SK-N-SH treated with all-trans-retinoic acid at 6 μM for 48 hours (cell line): ENCODE measurements at regions not wholly inside any gene's neighbourhood (a gene's known extent, or its start where the extent isn't known, plus 50 kb on each side); places are given as distances from the start of the nearest gene placed in this dataset.

ENCODE experiments used
- ATAC-seq: fragments of 200-7000 bp; cut with Tn5 transposase; 3 replicates; pipeline ENCODE4 v1.9.1; 2020; ENCODE audit warnings: mild to moderate bottlenecking, moderate library complexity
- ARNTL ChIP-seq: fragments of 450-650 bp; formaldehyde crosslinking; IDR thresholded peaks from 2 replicates; pipeline ENCODE4 v1.5.0; 2020; ENCODE audit warnings: low read depth, mild to moderate bottlenecking, moderate library complexity, borderline replicate concordance
- BACH2 ChIP-seq: fragments of 250-450 bp; sonication (Bioruptor Pico); IDR thresholded peaks from 2 replicates; pipeline ENCODE4 v1.9.0; 2021; ENCODE audit warnings: mild to moderate bottlenecking, borderline replicate concordance
- CREB5 ChIP-seq: fragments of 250-450 bp; sonication (Bioruptor Pico); IDR thresholded peaks from 2 replicates; pipeline ENCODE4 v1.5.1; 2020; ENCODE audit warnings: low read depth, mild to moderate bottlenecking, moderate library complexity
- CSDC2 ChIP-seq: fragments of 250-450 bp; sonication (Bioruptor Pico); IDR thresholded peaks from 2 replicates; pipeline ENCODE4 v1.5.0; 2020; ENCODE audit warnings: mild to moderate bottlenecking, moderate library complexity
- CSRNP3 ChIP-seq: fragments of 250-450 bp; sonication (Bioruptor Pico); IDR thresholded peaks from 2 replicates; pipeline ENCODE4 v1.5.1; 2021; ENCODE audit warnings: mild to moderate bottlenecking, moderate library complexity
- ESRRG ChIP-seq: fragments of 250-450 bp; sonication (Bioruptor Pico); IDR thresholded peaks from 2 replicates; pipeline ENCODE4 v1.6.1; 2021; ENCODE audit warnings: mild to moderate bottlenecking
- GLIS3 ChIP-seq: fragments of 250-450 bp; sonication (Bioruptor Pico); IDR thresholded peaks from 2 replicates; pipeline ENCODE4 v1.5.0; 2020; ENCODE audit warnings: mild to moderate bottlenecking, moderate library complexity
- OSR1 ChIP-seq: fragments of 250-450 bp; sonication (Bioruptor Pico); IDR thresholded peaks from 2 replicates; pipeline ENCODE4 v1.8.0; 2022; ENCODE audit warnings: moderate library complexity, mild to moderate bottlenecking, inconsistent platforms
- PATZ1 ChIP-seq: fragments of 250-450 bp; sonication (Bioruptor Pico); IDR thresholded peaks from 2 replicates; pipeline ENCODE4 v1.8.0; 2020; ENCODE audit warnings: mild to moderate bottlenecking, moderate library complexity, borderline replicate concordance
- POU6F1 ChIP-seq: fragments of 250-450 bp; sonication (Bioruptor Pico); IDR thresholded peaks from 2 replicates; pipeline ENCODE4 v1.8.0; 2021; ENCODE audit warnings: low read depth, mild to moderate bottlenecking, moderate library complexity, borderline replicate concordance
- PPARA ChIP-seq: fragments of 250-450 bp; sonication (Bioruptor Pico); IDR thresholded peaks from 2 replicates; pipeline ENCODE4 v1.5.0; 2020; ENCODE audit warnings: mild to moderate bottlenecking, borderline replicate concordance
- RARB ChIP-seq: fragments of 250-450 bp; sonication (Bioruptor Pico); IDR thresholded peaks from 2 replicates; pipeline ENCODE4 v1.8.0; 2021; ENCODE audit warnings: mild to moderate bottlenecking, moderate library complexity
- SNAI2 ChIP-seq: fragments of 250-450 bp; sonication (Bioruptor Pico); IDR thresholded peaks from 2 replicates; pipeline ENCODE4 v1.5.0; 2020; ENCODE audit warnings: mild to moderate bottlenecking, moderate library complexity
- TCF4 ChIP-seq: fragments of 250-450 bp; sonication (Bioruptor Pico); IDR thresholded peaks from 2 replicates; pipeline ENCODE4 v1.8.0; 2021; ENCODE audit warnings: mild to moderate bottlenecking, moderate library complexity, borderline replicate concordance
- TOX ChIP-seq: fragments of 250-450 bp; sonication (Bioruptor Pico); IDR thresholded peaks from 2 replicates; pipeline ENCODE4 v1.8.0; 2021; ENCODE audit warnings: mild to moderate bottlenecking, moderate library complexity, borderline replicate concordance
- ZC3H10 ChIP-seq: fragments of 250-450 bp; sonication (Bioruptor Pico); IDR thresholded peaks from 2 replicates; pipeline ENCODE4 v1.5.1; 2021; ENCODE audit warnings: mild to moderate bottlenecking, moderate library complexity
- ZFP3 ChIP-seq: fragments of 250-450 bp; sonication (Bioruptor Pico); IDR thresholded peaks from 2 replicates; pipeline ENCODE4 v1.5.0; 2020; ENCODE audit warnings: mild to moderate bottlenecking, moderate library complexity
- ZFP30 ChIP-seq: fragments of 450-650 bp; formaldehyde crosslinking; IDR thresholded peaks from 2 replicates; pipeline ENCODE4 v1.5.0; 2022; ENCODE audit warnings: mild to moderate bottlenecking, moderate library complexity
- ZNF565 ChIP-seq: fragments of 450-650 bp; formaldehyde crosslinking; conservative IDR thresholded peaks from 2 replicates; pipeline ENCODE4 v1.5.0; 2020; ENCODE audit warnings: low read depth, mild to moderate bottlenecking, moderate library complexity
- ZNF70 ChIP-seq: fragments of 450-650 bp; formaldehyde crosslinking; IDR thresholded peaks from 2 replicates; pipeline ENCODE4 v1.5.0; 2020; ENCODE audit warnings: mild to moderate bottlenecking, moderate library complexity
- TF ChIP-seq, protein P1 (sequence below): fragments of 250-450 bp; sonication (Bioruptor Pico); IDR thresholded peaks from 2 replicates; pipeline ENCODE4 v1.5.0; 2020; ENCODE audit warnings: mild to moderate bottlenecking, moderate library complexity

DNA sequence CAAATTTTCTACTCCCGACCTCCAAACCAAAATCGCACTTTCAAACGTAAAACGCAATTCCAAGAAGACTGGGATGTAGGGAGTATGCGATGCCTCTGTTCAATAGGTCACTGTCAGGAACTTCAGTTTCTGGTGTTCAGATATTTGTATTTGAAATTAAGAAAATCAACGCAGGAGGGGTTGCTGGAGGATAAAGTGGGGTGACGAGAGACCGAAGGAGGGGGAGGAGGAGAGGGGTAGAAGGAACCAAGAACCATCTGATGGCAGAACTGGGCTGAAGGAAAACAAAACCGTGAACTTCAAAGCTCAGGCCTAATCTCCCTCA, 293.8 kb upstream of the NFE2L3 start:
- no peak for ATAC-seq
- TF ChIP-seq PPARA (CRISPR knock-in tag) (no peak), RARB (CRISPR knock-in tag) (no peak), ZC3H10 (no peak), BACH2 (no peak), OSR1 (CRISPR knock-in tag) (no peak)

DNA sequence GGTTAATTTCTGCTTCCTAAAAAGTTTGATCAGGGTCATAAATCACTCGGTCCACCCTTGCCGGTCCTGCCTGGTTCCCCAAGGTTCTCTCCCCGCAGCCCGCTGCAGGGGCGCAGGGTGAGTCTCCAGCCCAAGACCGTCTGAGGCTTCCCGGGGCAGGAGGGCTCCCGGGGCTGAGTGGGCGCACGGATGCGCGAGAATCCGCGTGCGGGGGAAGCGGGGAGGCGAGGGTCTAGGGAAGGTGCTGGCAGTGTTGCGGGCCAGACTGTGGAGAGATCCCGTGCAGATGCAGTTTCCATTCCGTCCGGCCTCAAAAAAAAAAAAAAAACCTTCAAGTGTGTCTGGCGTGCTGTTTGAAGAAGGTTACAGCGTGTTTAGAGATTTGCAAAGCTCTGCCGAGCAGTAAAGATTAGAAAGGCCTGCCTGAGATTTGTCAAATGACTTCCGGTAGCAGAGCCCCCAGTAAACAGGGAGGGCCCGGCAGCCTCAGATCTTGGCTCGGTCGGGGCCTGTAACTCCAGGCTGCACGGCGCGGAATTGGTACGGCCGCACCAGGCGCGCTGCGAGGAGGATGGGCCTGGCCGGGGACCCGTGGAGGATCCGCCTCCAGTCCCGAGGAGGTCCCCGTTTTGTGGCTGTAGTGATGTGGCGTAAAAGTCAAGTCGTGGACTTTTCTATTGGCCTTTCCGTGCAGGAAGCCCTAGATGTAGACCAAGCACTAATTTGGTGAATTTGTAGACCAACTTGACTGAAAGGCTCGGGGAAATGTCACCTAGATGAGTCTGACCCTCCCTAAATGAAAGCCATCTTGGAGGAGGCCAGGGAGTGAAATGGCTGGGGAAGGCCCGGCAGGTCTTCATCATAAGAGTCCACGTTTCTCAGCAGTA, 293.2 kb upstream of the NFE2L3 start:
- ATAC-seq: no peak
- TF ChIP-seq PATZ1 (CRISPR knock-in tag) (no peak), ZNF565 (CRISPR knock-in tag) (no peak)

DNA sequence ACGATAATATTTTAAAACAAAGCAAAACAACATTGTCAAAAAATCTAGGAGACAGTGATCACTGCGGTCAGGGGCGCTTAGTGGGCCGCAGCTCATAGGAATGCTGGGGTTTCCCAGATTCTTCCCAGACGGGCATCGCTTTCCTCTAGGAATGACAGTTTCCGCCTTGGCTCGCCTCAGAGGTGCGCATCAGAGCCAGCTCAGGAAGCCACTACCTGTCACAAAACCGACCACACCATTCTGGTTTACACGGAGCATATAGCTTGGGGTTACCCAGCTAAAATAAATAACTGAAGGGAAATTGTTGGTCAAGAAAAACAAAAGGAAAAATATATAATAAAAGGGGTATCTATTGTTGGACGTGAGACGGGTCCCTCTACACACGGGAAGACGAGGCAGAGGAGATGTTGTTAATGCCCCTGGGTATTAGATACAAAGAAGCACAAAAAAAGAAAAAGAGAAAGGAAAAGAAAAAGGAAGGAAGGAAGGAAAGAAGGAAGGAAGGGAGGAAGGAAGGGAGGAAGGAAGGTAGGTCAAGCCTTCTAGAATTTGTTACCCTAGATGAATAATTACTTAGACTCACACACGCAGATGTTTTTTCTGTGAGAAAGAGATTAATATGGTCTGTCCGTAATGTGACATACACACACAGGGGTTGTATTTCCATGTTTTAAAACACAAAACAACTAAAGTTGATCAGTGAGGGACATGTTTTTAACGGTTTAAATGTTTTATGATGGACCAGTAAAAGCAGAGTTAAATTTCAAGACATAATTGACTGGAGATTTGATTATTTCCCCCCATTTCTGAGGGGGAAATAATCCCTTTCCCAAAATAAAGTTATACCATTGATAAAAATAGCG, 292.4 kb upstream of the NFE2L3 start:
- no peak for ATAC-seq
- no peak for TF ChIP-seq CSDC2 (CRISPR knock-in tag)
- TF ChIP-seq ARNTL (CRISPR knock-in tag): no peak
- TF ChIP-seq, protein P1, sequence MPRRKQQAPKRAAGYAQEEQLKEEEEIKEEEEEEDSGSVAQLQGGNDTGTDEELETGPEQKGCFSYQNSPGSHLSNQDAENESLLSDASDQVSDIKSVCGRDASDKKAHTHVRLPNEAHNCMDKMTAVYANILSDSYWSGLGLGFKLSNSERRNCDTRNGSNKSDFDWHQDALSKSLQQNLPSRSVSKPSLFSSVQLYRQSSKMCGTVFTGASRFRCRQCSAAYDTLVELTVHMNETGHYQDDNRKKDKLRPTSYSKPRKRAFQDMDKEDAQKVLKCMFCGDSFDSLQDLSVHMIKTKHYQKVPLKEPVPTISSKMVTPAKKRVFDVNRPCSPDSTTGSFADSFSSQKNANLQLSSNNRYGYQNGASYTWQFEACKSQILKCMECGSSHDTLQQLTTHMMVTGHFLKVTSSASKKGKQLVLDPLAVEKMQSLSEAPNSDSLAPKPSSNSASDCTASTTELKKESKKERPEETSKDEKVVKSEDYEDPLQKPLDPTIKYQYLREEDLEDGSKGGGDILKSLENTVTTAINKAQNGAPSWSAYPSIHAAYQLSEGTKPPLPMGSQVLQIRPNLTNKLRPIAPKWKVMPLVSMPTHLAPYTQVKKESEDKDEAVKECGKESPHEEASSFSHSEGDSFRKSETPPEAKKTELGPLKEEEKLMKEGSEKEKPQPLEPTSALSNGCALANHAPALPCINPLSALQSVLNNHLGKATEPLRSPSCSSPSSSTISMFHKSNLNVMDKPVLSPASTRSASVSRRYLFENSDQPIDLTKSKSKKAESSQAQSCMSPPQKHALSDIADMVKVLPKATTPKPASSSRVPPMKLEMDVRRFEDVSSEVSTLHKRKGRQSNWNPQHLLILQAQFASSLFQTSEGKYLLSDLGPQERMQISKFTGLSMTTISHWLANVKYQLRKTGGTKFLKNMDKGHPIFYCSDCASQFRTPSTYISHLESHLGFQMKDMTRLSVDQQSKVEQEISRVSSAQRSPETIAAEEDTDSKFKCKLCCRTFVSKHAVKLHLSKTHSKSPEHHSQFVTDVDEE (CRISPR knock-in tag): no peak
- TF ChIP-seq ZNF565 (CRISPR knock-in tag): no peak
- no peak for TF ChIP-seq GLIS3 (CRISPR knock-in tag)

DNA sequence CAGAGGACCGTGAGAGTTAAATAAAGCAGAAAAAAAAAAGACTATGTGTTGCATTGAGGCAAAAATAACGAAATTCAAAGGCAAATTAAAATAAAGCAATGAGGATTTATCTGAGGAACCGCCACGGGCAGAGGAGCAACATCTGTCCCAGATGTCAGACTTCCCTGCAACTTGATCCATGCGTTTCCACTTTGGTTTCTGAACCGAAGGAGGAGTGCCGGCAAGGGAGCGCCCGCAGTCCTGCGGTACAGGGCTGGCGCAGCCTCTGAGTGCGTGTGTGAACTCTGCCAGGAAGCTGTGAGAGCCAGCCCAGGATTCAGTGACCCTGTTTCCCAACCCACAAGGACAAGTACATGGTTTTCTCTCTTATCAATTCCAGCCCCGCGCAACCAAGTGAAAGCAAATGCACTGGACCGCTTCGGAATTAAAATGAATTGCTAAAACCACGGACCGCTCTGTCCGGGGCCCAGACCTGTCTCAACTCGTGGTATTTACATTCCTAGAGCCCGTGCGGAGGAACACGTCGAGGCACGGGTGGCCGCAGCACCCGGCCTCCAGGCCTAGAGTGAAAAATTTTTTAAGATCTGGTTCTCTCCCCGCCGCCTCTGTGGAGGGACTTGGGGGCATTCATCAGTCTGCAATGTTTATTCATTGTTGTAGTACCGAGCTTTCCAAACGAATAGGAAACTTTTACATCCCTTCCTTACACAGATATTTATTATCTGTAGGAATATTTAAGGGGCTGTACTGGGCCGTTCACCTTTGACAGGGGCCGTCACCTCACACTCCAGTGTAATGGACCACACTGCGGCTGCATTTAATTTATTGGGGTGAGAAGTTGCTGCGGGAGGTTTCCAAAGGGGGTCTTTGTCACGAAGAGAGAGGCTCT, 291.5 kb upstream of the NFE2L3 start:
- no peak for TF ChIP-seq PATZ1 (CRISPR knock-in tag)
- no peak for TF ChIP-seq TCF4
- TF ChIP-seq CSRNP3 (CRISPR knock-in tag): no peak
- TF ChIP-seq OSR1 (CRISPR knock-in tag): no peak
- TF ChIP-seq ESRRG (CRISPR knock-in tag): no peak
- no peak for TF ChIP-seq POU6F1 (CRISPR knock-in tag)
- no peak for TF ChIP-seq SNAI2
- no peak for TF ChIP-seq CREB5 (CRISPR knock-in tag)
- no peak for TF ChIP-seq ZFP30
- TF ChIP-seq PPARA (CRISPR knock-in tag): no peak
- no peak for TF ChIP-seq ZFP3 (CRISPR knock-in tag)
- no peak for TF ChIP-seq ZNF70 (CRISPR knock-in tag)
- TF ChIP-seq TOX (CRISPR knock-in tag): no peak
- ATAC-seq: no peak
